H1 (cell line): ENCODE measurements at regions not wholly inside any gene's neighbourhood (a gene's known extent, or its start where the extent isn't known, plus 50 kb on each side); places are given as distances from the start of the nearest gene placed in this dataset.

Experiments used
- CTCF ChIA-PET: fragments of 300-600 bp; sonication (Branson Sonifier 250); formaldehyde crosslinking; loops from one replicate; lab custom pipeline; 2021; ENCODE audit not compliant: partially characterized antibody; lab: Charles Lee
- POLR2A ChIA-PET: fragments of 300-600 bp; sonication (Branson Sonifier 250); formaldehyde crosslinking; loops from one replicate; lab custom pipeline; 2021; ENCODE audit warnings: inconsistent platforms; ENCODE audit not compliant: partially characterized antibody; lab: Charles Lee
- DNase-seq, 2 experiments: peaks; one replicate each; pipeline versions ENCODE4 v3.0.0 to v3.0.0-alpha.2; 2010 to 2022; ENCODE audit warnings: low spot score in 2 of 2, low read depth in 1 of 2, mixed read lengths in 1 of 2
- FAIRE-seq: peaks from 2 replicates; lab custom pipeline; 2011; peaks lifted over from hg19 to GRCh38; lab: Jason Lieb, UNC
- H2AFZ ChIP-seq: 2 replicates; pipeline ENCODE4 v1.8.1; 2012; ENCODE audit warnings: low read length, inconsistent platforms
- H2AK5ac ChIP-seq: 2 replicates; pipeline ENCODE4 v1.6.1; 2013; ENCODE audit warnings: low read depth, low read length
- H2BK120ac ChIP-seq: replicated peaks from 2 replicates; pipeline ENCODE3; 2013; ENCODE audit warnings: low read depth, low read length, inconsistent platforms
- H2BK12ac ChIP-seq: 2 replicates; pipeline ENCODE4 v1.6.1; 2013; ENCODE audit warnings: low read depth, low read length
- H2BK15ac ChIP-seq: 2 replicates; pipeline ENCODE4 v1.6.1; 2013; ENCODE audit warnings: low read length
- H2BK20ac ChIP-seq: 2 replicates; pipeline ENCODE4 v1.6.1; 2013; ENCODE audit warnings: low read length
- H2BK5ac ChIP-seq: 2 replicates; pipeline ENCODE4 v1.6.1; 2013; ENCODE audit warnings: low read depth, low read length
- H3K14ac ChIP-seq: 2 replicates; pipeline ENCODE4 v1.6.1; 2013; ENCODE audit warnings: inconsistent platforms; ENCODE audit not compliant: insufficient read length
- H3K18ac ChIP-seq: 2 replicates; pipeline ENCODE4 v1.6.1; 2013; ENCODE audit warnings: low read length; ENCODE audit errors: extremely low read depth
- H3K23ac ChIP-seq: 2 replicates; pipeline ENCODE4 v1.6.1; 2013; ENCODE audit warnings: inconsistent platforms; ENCODE audit not compliant: insufficient read length
- H3K23me2 ChIP-seq: 2 replicates; pipeline ENCODE4 v1.6.1; 2013; ENCODE audit warnings: low read depth, low read length
- H3K27ac ChIP-seq: 2 replicates; pipeline ENCODE4 v1.6.1; 2011; ENCODE audit warnings: low read depth, low read length, inconsistent platforms
- H3K27me3 ChIP-seq, 4 experiments: replicated peaks in 1 of 4; 1 replicate in 1 of 4; 2 replicates in 3 of 4; pipeline versions ENCODE4 v1.6.1 to v1.8.1; 2011 to 2013; ENCODE audit warnings: low read length in 3 of 4, mild to moderate bottlenecking in 3 of 4, inconsistent platforms in 2 of 4, mixed read lengths in 2 of 4, moderate library complexity in 1 of 4; ENCODE audit not compliant: control insufficient read depth in 3 of 4, insufficient read depth in 3 of 4; ENCODE audit errors: extremely low read depth in 1 of 4
- H3K36me3 ChIP-seq, 4 experiments: 2 replicates each; pipeline versions ENCODE4 v1.6.1 to v1.8.1; 2011 to 2013; ENCODE audit warnings: mild to moderate bottlenecking in 4 of 4, low read length in 3 of 4, moderate library complexity in 2 of 4, control low read depth in 1 of 4, inconsistent platforms in 1 of 4; ENCODE audit not compliant: insufficient read depth in 4 of 4, control insufficient read depth in 2 of 4
- H3K4ac ChIP-seq: replicated peaks from 2 replicates; pipeline ENCODE3; 2013; ENCODE audit warnings: low read length, low read depth, mixed read lengths, inconsistent platforms; ENCODE audit not compliant: insufficient read length
- H3K4me1 ChIP-seq, 4 experiments: replicated peaks in 1 of 4; 1 replicate in 1 of 4; 2 replicates in 3 of 4; pipeline versions ENCODE4 v1.6.1 to v1.8.1; 2011 to 2013; ENCODE audit warnings: low read length in 3 of 4, inconsistent platforms in 2 of 4, mixed read lengths in 1 of 4; ENCODE audit not compliant: insufficient read depth in 4 of 4, control insufficient read depth in 3 of 4
- H3K4me2 ChIP-seq, 2 experiments: 2 replicates each; pipeline versions ENCODE4 v1.6.1 to v1.8.1; 2011 to 2013; ENCODE audit warnings: low read depth in 2 of 2, low read length in 2 of 2, control low read depth in 1 of 2, inconsistent platforms in 1 of 2, mild to moderate bottlenecking in 1 of 2; ENCODE audit not compliant: insufficient read depth in 1 of 2
- H3K4me3 ChIP-seq, 4 experiments: fragments of 200-600, 300-600 bp in 1 of 4; sonication (generic), shearing (Covaris generic), sonication (Bioruptor Twin) in 1 of 4; 2 replicates each; pipeline versions ENCODE4 v1.5.1 to v1.8.1; 2011 to 2016; ENCODE audit warnings: low read length in 4 of 4, low read depth in 3 of 4, control low read depth in 2 of 4, inconsistent platforms in 2 of 4, mild to moderate bottlenecking in 2 of 4, mixed read lengths in 1 of 4, moderate library complexity in 1 of 4; ENCODE audit not compliant: insufficient read depth in 2 of 4; ENCODE audit errors: extremely low read depth in 1 of 4
- H3K56ac ChIP-seq: replicated peaks from 2 replicates; pipeline ENCODE3; 2013; ENCODE audit warnings: low read depth, mild to moderate bottlenecking, mixed read lengths, low read length, inconsistent platforms; ENCODE audit not compliant: insufficient read length
- H3K79me1 ChIP-seq: 2 replicates; pipeline ENCODE4 v1.6.1; 2013; ENCODE audit warnings: low read depth, low read length, control low read depth
- H3K79me2 ChIP-seq, 2 experiments: 2 replicates each; pipeline versions ENCODE4 v1.6.1 to v1.8.1; 2012 to 2013; ENCODE audit warnings: low read length in 2 of 2, mild to moderate bottlenecking in 2 of 2, inconsistent platforms in 1 of 2; ENCODE audit not compliant: insufficient read depth in 2 of 2, control insufficient read depth in 1 of 2
- H3K9ac ChIP-seq, 4 experiments: replicated peaks in 1 of 4; 1 replicate in 1 of 4; 2 replicates in 3 of 4; pipeline versions ENCODE4 v1.6.1 to v1.8.1; 2011 to 2013; ENCODE audit warnings: low read depth in 3 of 4, low read length in 3 of 4, control low read depth in 2 of 4, mild to moderate bottlenecking in 2 of 4, moderate library complexity in 2 of 4, inconsistent platforms in 1 of 4; ENCODE audit errors: extremely low read depth in 1 of 4
- H3K9me3 ChIP-seq, 2 experiments: 2 replicates each; pipeline versions ENCODE4 v1.6.1 to v1.8.1; 2012 to 2013; ENCODE audit warnings: mild to moderate bottlenecking in 2 of 2, moderate library complexity in 2 of 2, control low read depth in 1 of 2, inconsistent platforms in 1 of 2, low read depth in 1 of 2, low read length in 1 of 2, mixed read lengths in 1 of 2; ENCODE audit not compliant: insufficient read depth in 2 of 2
- H4K20me1 ChIP-seq, 2 experiments: replicated peaks in 1 of 2; 2 replicates each; pipeline versions ENCODE3 to v1.8.1; 2011 to 2013; ENCODE audit warnings: inconsistent platforms in 2 of 2, low read length in 2 of 2, mild to moderate bottlenecking in 1 of 2; ENCODE audit not compliant: insufficient read depth in 2 of 2, control insufficient read depth in 1 of 2
- H4K5ac ChIP-seq: 2 replicates; pipeline ENCODE4 v1.6.1; 2013; ENCODE audit warnings: low read length, low read depth, mixed read lengths, inconsistent platforms; ENCODE audit not compliant: insufficient read length
- H4K8ac ChIP-seq: 2 replicates; pipeline ENCODE4 v1.8.0; 2013; ENCODE audit warnings: mild to moderate bottlenecking, moderate library complexity, low read length, inconsistent platforms; ENCODE audit not compliant: insufficient read depth; ENCODE audit errors: extremely low read depth
- H4K91ac ChIP-seq: replicated peaks from 2 replicates; pipeline ENCODE3; 2013; ENCODE audit warnings: low read length, mixed read lengths, inconsistent platforms; ENCODE audit not compliant: insufficient read length
- CEBPB ChIP-seq: IDR thresholded peaks from 2 replicates; pipeline ENCODE4 v1.6.1; 2012; ENCODE audit warnings: low read depth, low read length
- JUND ChIP-seq: IDR thresholded peaks from 2 replicates; pipeline ENCODE4 v1.6.1; 2011; ENCODE audit warnings: mild to moderate bottlenecking, improper control_type of control experiment, low read length
- WGBS, 2 experiments: shearing (Covaris generic) in 1 of 2; methylation state at CpG; one replicate each; pipeline versions ENCODE4 v1.1.6 to v1.1.7; 2013 to 2015; ENCODE audit warnings: low lambda C conversion rate in 2 of 2, mixed read lengths in 2 of 2, inconsistent platforms in 1 of 2, low coverage in 1 of 2, missing lambda C conversion rate in 1 of 2; ENCODE audit not compliant: insufficient replicate concordance in 2 of 2, insufficient coverage in 1 of 2, insufficient read length in 1 of 2; ENCODE audit errors: extremely low coverage in 1 of 2, missing lambda C conversion rate in 1 of 2; 5-methylcytosine and 5-hydroxymethylcytosine counted together

DNA sequence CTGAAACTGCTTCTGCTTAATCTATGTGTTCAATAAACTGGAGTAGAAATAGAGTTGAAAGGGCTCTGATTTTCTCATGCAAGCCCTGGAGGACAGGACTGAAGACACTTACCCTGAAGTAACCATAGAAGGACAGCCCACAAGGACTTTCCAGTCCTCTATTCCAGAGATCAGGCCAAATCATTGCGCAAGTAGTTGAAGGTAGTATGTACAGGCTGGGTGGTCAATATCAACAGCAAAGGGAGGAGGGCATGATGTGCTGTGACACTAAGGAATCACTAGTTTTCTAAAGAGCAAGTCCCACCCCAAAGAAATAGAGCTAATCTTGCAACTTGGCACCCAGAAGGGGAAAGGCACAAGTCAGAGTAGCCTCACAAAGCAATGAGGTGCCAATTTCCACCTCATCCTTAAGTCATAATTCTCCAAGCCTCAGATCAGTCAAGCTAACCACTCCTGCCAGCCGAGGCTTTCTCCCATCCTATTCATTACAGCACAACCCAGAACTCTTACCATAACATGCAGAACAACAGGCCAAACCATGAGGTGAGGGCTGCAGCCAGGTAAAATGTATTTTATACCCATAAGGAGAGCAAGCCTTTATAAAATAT lies 533.5 kb downstream of the TNS1 start:
- H4K5ac ChIP-seq, result no peak overlapping the region
- H2BK120ac ChIP-seq, result no peak overlapping the region
- DNase-seq, result no peak
- H3K23ac ChIP-seq, result no peak overlapping the region
- CTCF ChIA-PET, result interaction anchor here (1.6 to 8.0 kb wide), 2 partner anchors 9 to 304 kb away, joined by 6 to 26 read pairs; no protein-coding TSS in a partner anchor
- H2BK15ac ChIP-seq, result no peak overlapping the region
- no peak overlapping the region for H3K56ac ChIP-seq
- no peak overlapping the region for H2BK12ac ChIP-seq
- no peak overlapping the region for H2BK20ac ChIP-seq
- H3K36me3 ChIP-seq, result no peaks in the 10 kb centered on the region
- no peak overlapping the region for H2BK5ac ChIP-seq
- no peak overlapping the region for H3K4ac ChIP-seq
- H3K14ac ChIP-seq, result no peak overlapping the region
- H3K4me1 ChIP-seq, result no peaks in the 10 kb centered on the region
- no peak overlapping the region for H4K8ac ChIP-seq
- H4K91ac ChIP-seq, result no peak overlapping the region
- 87% methylated on average over 2 of the region's 2 CpGs; no CpG with 5 or more reads in 1 of the 2 experiments for WGBS, 2 experiments
- no peaks in the 10 kb centered on the region for H3K79me2 ChIP-seq
- no peak for FAIRE-seq
- no peaks in the 10 kb centered on the region for H4K20me1 ChIP-seq
- H3K4me3 ChIP-seq, result no peak overlapping the region
- H3K4me2 ChIP-seq, result no peak overlapping the region
- H2AFZ ChIP-seq, result no peak overlapping the region
- H3K27ac ChIP-seq, result no peak overlapping the region
- no peaks in the 10 kb centered on the region for H3K27me3 ChIP-seq
- H3K18ac ChIP-seq, result no peak overlapping the region
- POLR2A ChIA-PET, result no interaction called here
- H2AK5ac ChIP-seq, result no peak overlapping the region
- no peaks in the 10 kb centered on the region for H3K23me2 ChIP-seq
- H3K79me1 ChIP-seq, result no peaks in the 10 kb centered on the region
- H3K9ac ChIP-seq, result no peak overlapping the region
- TF ChIP-seq CEBPB (0 out of 2 replicates have a peak, but pooled peaks have one; percentile 6), JUND (no peak)
- H3K9me3 ChIP-seq, result no peaks in the 10 kb centered on the region
